Hematopoietic multipotent progenitor cell treated with erythropoietin and hydrocortisone succinate and interleukin-3 and kit ligand, for 6 days (in vitro differentiated cells): ENCODE measurements at regions not wholly inside any gene's neighbourhood (a gene's known extent, or its start where the extent isn't known, plus 50 kb on each side); places are given as distances from the start of the nearest gene placed in this dataset.

Experiments used
- DNase-seq: peaks from one replicate; pipeline ENCODE4 v3.0.0-alpha.2; 2015

- DNase-seq = no peak
Measured at GRCh38 chr6:17047889-17048288, 54.0 kb upstream of the STMND1 start.

DNA sequence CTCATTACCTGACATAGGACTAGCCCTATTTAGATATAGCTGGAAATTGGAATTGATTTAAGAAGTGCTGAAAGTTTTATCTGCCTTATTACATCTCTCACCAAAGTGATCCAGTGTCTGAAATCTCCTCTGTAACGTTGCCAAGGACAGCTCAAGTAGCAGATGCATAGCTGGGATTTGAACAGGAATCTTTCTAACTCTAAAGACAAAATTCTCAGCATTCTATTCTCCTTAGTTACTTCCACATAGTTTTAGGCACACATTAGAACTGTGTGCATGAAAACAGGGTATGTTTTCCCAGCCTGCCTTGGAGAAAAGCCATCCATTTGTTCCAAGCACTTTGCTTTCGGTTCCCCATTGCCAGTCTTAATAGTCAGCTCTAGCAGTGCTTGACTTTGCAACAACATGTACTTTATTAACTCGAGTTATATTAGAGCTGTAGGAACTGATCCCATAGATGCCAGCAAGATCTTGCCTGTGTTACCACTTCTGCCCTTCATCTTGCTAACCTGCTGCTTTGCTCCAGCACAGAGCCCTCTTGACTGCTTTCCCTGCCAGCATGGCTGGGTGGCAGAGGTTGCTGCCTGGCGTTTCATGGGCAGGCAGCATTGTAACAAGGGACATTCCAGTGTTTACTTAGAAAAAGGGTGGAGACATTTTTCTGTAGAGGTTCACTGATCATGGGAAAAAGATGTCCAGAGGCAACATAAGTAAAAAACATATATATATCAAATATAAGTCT, 56.1 kb upstream of the STMND1 start:
- DNase-seq = no peak

DNA sequence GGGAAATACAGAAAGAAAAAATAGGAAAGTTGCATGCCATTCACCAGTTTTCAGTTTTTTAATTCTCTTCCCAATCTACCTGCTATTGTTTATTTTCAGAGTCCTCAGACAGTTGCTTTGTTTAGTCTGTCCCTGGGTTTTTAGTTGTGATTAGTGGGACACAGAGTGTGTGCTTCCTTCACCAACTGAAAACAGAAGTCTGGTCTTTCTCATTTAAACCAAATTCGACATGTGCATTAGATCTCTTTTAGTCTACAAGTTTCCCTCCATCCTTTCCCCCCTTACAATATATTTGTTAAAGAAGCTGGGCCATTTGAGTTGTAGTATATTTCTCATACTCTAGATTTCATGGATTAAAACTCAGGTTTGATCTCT, 58.7 kb upstream of the STMND1 start:
- no peak for DNase-seq

GRCh38 chr6:17042422-17043147, 59.3 kb upstream of the STMND1 start:
- DNase-seq = peak; percentile 3

GRCh38 chr6:17039266-17039665, 62.6 kb upstream of the STMND1 start:
- no peak for DNase-seq

- DNase-seq = no peak
Measured at GRCh38 chr6:17038316-17038715, 63.5 kb upstream of the STMND1 start.

DNA sequence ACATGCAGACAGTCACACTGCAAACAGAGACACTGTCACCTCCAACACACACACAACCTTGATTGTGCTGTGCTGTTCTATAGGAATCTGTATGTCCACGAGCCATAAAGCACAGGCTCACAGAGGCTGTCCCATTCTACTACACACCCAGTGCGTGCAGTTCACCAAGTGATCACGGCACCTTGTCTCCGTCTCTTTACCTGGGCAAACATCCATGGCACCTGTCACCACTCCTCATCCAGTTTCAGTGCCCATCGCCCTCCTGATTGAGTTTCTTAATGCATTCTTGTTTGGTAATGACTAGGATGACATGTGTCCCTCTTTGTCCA, 65.8 kb upstream of the STMND1 start:
- DNase-seq = no peak

- DNase-seq = no peak
Measured at GRCh38 chr6:17035257-17036064, 66.4 kb upstream of the STMND1 start.

GRCh38 chr6:17033746-17034145, 68.1 kb upstream of the STMND1 start:
- no peak for DNase-seq

- no peak for DNase-seq
Measured at GRCh38 chr6:17032988-17033634, 68.7 kb upstream of the STMND1 start.

DNA sequence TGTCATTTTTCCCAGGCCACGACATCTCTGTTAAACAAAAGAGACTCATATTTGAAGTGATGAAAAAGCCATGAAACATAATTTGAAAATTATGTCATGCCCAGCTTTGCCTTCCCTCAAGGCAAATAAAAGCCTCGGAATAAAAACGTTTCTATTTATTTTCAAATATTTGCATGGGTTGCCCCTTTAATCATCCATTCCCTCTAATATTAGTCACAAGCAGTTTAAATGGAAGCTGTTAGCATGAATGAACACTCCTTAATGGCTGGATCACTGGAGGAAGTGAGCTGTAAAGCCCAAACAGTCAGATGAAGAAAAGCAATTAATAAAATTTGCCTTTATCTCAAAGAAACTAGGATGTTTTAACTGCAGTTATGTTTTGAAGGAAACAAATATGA, 69.3 kb upstream of the STMND1 start:
- DNase-seq = no peak

GRCh38 chr6:17031961-17032360, 69.9 kb upstream of the STMND1 start:
- DNase-seq = no peak

GRCh38 chr6:17027441-17027840, 74.4 kb upstream of the STMND1 start:
- no peak for DNase-seq

- no peak for DNase-seq
Measured at GRCh38 chr6:17022604-17023003, 79.2 kb upstream of the STMND1 start.

GRCh38 chr6:17021539-17021889, 80.3 kb upstream of the STMND1 start:
- DNase-seq = no peak

- DNase-seq = no peak
Measured at GRCh38 chr6:17020889-17021538, 80.8 kb upstream of the STMND1 start.

GRCh38 chr6:17018425-17018824, 83.4 kb upstream of the STMND1 start:
- no peak for DNase-seq

- no peak for DNase-seq
Measured at GRCh38 chr6:17017416-17017815, 84.4 kb upstream of the STMND1 start.

- peak; percentile 57 for DNase-seq
Measured at GRCh38 chr6:17015551-17016381, 86.1 kb upstream of the STMND1 start.

- DNase-seq = no peak
Measured at GRCh38 chr6:17015144-17015543, 86.7 kb upstream of the STMND1 start.

DNA sequence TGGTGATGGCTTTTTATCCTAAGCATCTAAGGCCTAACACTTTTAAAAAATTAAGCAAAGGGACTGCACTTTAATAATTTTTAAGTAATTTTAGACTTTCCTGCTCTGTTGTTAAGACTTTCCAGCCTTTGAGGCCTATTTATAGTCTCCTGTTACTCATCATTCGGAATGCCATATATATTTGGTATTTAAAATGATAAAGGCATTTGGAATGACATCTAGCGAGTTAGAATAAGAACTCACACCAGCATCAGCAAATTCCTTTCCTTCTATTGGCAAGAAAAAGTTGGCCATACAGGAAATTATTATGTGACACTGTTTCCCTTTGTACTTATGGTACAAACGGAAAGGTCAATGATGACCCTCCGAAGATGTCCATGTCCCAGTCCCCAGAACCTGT, 88.1 kb upstream of the STMND1 start:
- DNase-seq = no peak
